ENCODE measurements at regions not wholly inside any gene's neighbourhood (a gene's known extent, or its start where the extent isn't known, plus 50 kb on each side); places are given as distances from the start of the nearest gene placed in this dataset.
A peak's percentile ranks its signal among the peaks of the same experiment; 100 is the strongest.

- Mint-ChIP-seq H3K27me3 (no peaks in the 10 kb centered on the region), H3K9me3 (no peaks in the 10 kb centered on the region), H3K4me3 (peak overlapping the region in 1 of 3 donors; percentile 2), H3K4me1 (peaks cover 45 to 63% (median 53%) of the 10 kb centered on the region in 3 donors), H3K36me3 (peaks cover 34% of the 10 kb centered on the region), H3K27ac (peak overlapping the region; percentile 82 to 83)
- DNase-seq (peak in 10 of 35 experiments; percentile 2 to 79 (median 14)), ATAC-seq (replicated peaks in 1 of 4) (peak; percentile 57 to 77 (median 71))
- peaks cover 4 to 9% of the 10 kb centered on the region in 2 donors for H3K36me3 ChIP-seq (ENCODE audit: control insufficient read depth in 2 of 2, extremely low read depth in 1 of 2, insufficient read depth in 1 of 2, low read length in 1 of 2)
- H3K27me3 ChIP-seq (replicated peaks in 1 of 2; ENCODE audit: control insufficient read depth in 2 of 2, extremely low read depth in 1 of 2, insufficient read depth in 2 of 2, low read length in 1 of 2): no peaks in the 10 kb centered on the region
- CTCF ChIA-PET: interaction anchor here (0.5 to 2.3 kb wide), 10 partner anchors 9 to 1639 kb away, joined by 3 to 21 read pairs (median 4); no protein-coding TSS in a partner anchor
- 0% methylated on average over 1 of the region's 3 CpGs for WGBS (ENCODE audit: insufficient coverage)
- no peaks in the 10 kb centered on the region for H3K9me3 ChIP-seq
- POLR2A ChIA-PET: interaction anchor here in 1 of 2 donors (0.6 kb wide), 1 partner anchor 9 kb away, joined by 3 read pairs; no protein-coding TSS in a partner anchor
- H3K4me1 ChIP-seq (ENCODE audit: control insufficient read depth in 1 of 2, extremely low read depth in 1 of 2, insufficient read depth in 2 of 2, low read length in 2 of 2): peaks cover 3 to 9% of the 10 kb centered on the region in 2 experiments
- H3K4me3 ChIP-seq (ENCODE audit: control insufficient read depth in 1 of 2, extremely low read depth in 1 of 2, low read length in 1 of 2): no peak overlapping the region
- no peak overlapping the region for H3K27ac ChIP-seq (ENCODE audit: low read length)
These were observed 379.4 kb downstream of the KLF12 start for GRCh38 chr13:73754727-73755292.

- no peaks in the 10 kb centered on the region for H3K27me3 ChIP-seq (replicated peaks in 1 of 2; ENCODE audit: control insufficient read depth in 2 of 2, extremely low read depth in 1 of 2, insufficient read depth in 2 of 2, low read length in 1 of 2)
- no peaks in the 10 kb centered on the region for H3K27me3 Mint-ChIP-seq
- peaks cover 39 to 63% (median 47%) of the 10 kb centered on the region in 3 donors for H3K4me1 Mint-ChIP-seq
- no peaks in the 10 kb centered on the region for H3K9me3 Mint-ChIP-seq
- no peaks in the 10 kb centered on the region for H3K9me3 ChIP-seq
- H3K4me3 Mint-ChIP-seq: no peak overlapping the region
- ATAC-seq (replicated peaks in 1 of 4): no peak
- peaks cover 4 to 5% of the 10 kb centered on the region in 2 donors for H3K36me3 ChIP-seq (ENCODE audit: control insufficient read depth in 2 of 2, extremely low read depth in 1 of 2, insufficient read depth in 1 of 2, low read length in 1 of 2)
- no peak overlapping the region for H3K27ac ChIP-seq (ENCODE audit: low read length)
- CTCF ChIA-PET: interaction anchor here (0.5 to 2.3 kb wide), 6 partner anchors 10 to 1640 kb away, joined by 3 to 21 read pairs (median 4); no protein-coding TSS in a partner anchor
- H3K4me1 ChIP-seq (ENCODE audit: control insufficient read depth in 1 of 2, extremely low read depth in 1 of 2, insufficient read depth in 2 of 2, low read length in 2 of 2): peaks cover 0 to 9% of the 10 kb centered on the region in 2 experiments
- H3K36me3 Mint-ChIP-seq: peaks cover 39% of the 10 kb centered on the region
- 100% methylated on average over 1 of the region's 4 CpGs for WGBS (ENCODE audit: insufficient coverage)
- POLR2A ChIA-PET: interaction anchor here in 1 of 2 donors (0.6 kb wide), 1 partner anchor 15 kb away, joined by 3 read pairs; no protein-coding TSS in a partner anchor
- H3K4me3 ChIP-seq (ENCODE audit: control insufficient read depth in 1 of 2, extremely low read depth in 1 of 2, low read length in 1 of 2): no peak overlapping the region
- H3K27ac Mint-ChIP-seq: no peak overlapping the region
- no peak for DNase-seq
These were observed 380.0 kb downstream of the KLF12 start for GRCh38 chr13:73754241-73754640.

- no peak overlapping the region for H3K27ac ChIP-seq (ENCODE audit: low read length)
- peaks cover 49% of the 10 kb centered on the region for H3K36me3 Mint-ChIP-seq
- no peak overlapping the region for H3K4me3 Mint-ChIP-seq
- DNase-seq (no peak), ATAC-seq (replicated peaks in 1 of 4) (no peak)
- H3K9me3 Mint-ChIP-seq: no peaks in the 10 kb centered on the region
- H3K4me3 ChIP-seq (ENCODE audit: control insufficient read depth in 1 of 2, extremely low read depth in 1 of 2, low read length in 1 of 2): no peak overlapping the region
- H3K27me3 ChIP-seq (replicated peaks in 1 of 2; ENCODE audit: control insufficient read depth in 2 of 2, extremely low read depth in 1 of 2, insufficient read depth in 2 of 2, low read length in 1 of 2): no peaks in the 10 kb centered on the region
- H3K27me3 Mint-ChIP-seq: no peaks in the 10 kb centered on the region
- CTCF ChIA-PET: interaction anchor here (0.6 to 1.3 kb wide), 2 partner anchors 20 to 98 kb away, joined by 3 to 12 read pairs; no protein-coding TSS in a partner anchor
- H3K27ac Mint-ChIP-seq: peak overlapping the region in 1 of 2 donors; percentile 0
- 96% methylated on average over 2 of the region's 3 CpGs for WGBS (ENCODE audit: insufficient coverage)
- POLR2A ChIA-PET: no interaction called here
- peaks cover 8 to 17% of the 10 kb centered on the region in 2 donors for H3K36me3 ChIP-seq (ENCODE audit: control insufficient read depth in 2 of 2, extremely low read depth in 1 of 2, insufficient read depth in 1 of 2, low read length in 1 of 2)
- H3K4me1 Mint-ChIP-seq: peaks cover 22 to 47% (median 30%) of the 10 kb centered on the region in 3 donors
- H3K4me1 ChIP-seq (ENCODE audit: control insufficient read depth in 1 of 2, extremely low read depth in 1 of 2, insufficient read depth in 2 of 2, low read length in 2 of 2): peaks cover 3 to 5% of the 10 kb centered on the region in 2 experiments
- no peaks in the 10 kb centered on the region for H3K9me3 ChIP-seq
These were observed 382.9 kb downstream of the KLF12 start for GRCh38 chr13:73751290-73751689.

- Histone ChIP-seq H3K27me3 (replicated peaks in 1 of 2; ENCODE audit: control insufficient read depth in 2 of 2, extremely low read depth in 1 of 2, insufficient read depth in 2 of 2, low read length in 1 of 2) (no peaks in the 10 kb centered on the region), H3K36me3 (ENCODE audit: control insufficient read depth in 2 of 2, extremely low read depth in 1 of 2, insufficient read depth in 1 of 2, low read length in 1 of 2) (peaks cover 11 to 19% of the 10 kb centered on the region in 2 donors), H3K9me3 (no peaks in the 10 kb centered on the region), H3K27ac (ENCODE audit: low read length) (no peak overlapping the region), H3K4me1 (ENCODE audit: control insufficient read depth in 1 of 2, extremely low read depth in 1 of 2, insufficient read depth in 2 of 2, low read length in 2 of 2) (peaks cover 9 to 17% of the 10 kb centered on the region in 2 experiments), H3K4me3 (ENCODE audit: control insufficient read depth in 1 of 2, extremely low read depth in 1 of 2, low read length in 1 of 2) (no peak overlapping the region)
- no CpG with 5 or more reads among the region's 1 CpG for WGBS (ENCODE audit: insufficient coverage)
- no peak for DNase-seq
- ChIA-PET CTCF (interaction anchor here (0.5 to 1.5 kb wide), 6 partner anchors 8 to 1471 kb away, joined by 3 to 5 read pairs (median 4); no protein-coding TSS in a partner anchor), POLR2A (no interaction called here)
- H3K9me3 Mint-ChIP-seq: no peaks in the 10 kb centered on the region
- H3K27ac Mint-ChIP-seq: no peak overlapping the region
- no peaks in the 10 kb centered on the region for H3K27me3 Mint-ChIP-seq
- no peak for ATAC-seq (replicated peaks in 1 of 4)
- no peak overlapping the region for H3K4me3 Mint-ChIP-seq
- H3K4me1 Mint-ChIP-seq: peaks cover 29 to 51% (median 33%) of the 10 kb centered on the region in 3 donors
- H3K36me3 Mint-ChIP-seq: peaks cover 54% of the 10 kb centered on the region
These were observed 385.8 kb downstream of the KLF12 start for GRCh38 chr13:73748404-73748803.

- H3K4me3 ChIP-seq (ENCODE audit: control insufficient read depth in 1 of 2, extremely low read depth in 1 of 2, low read length in 1 of 2): no peak overlapping the region
- CTCF ChIA-PET: interaction anchor here in 1 of 2 donors (0.7 to 1.3 kb wide), 2 partner anchors 12 to 22 kb away, joined by 3 read pairs; no protein-coding TSS in a partner anchor
These were observed 389.0 kb downstream of the KLF12 start for GRCh38 chr13:73745190-73745589.

GRCh38 chr13:73742982-73743381 lies 391.2 kb downstream of the KLF12 start:
- Mint-ChIP-seq H3K36me3 (peaks cover 14% of the 10 kb centered on the region), H3K27me3 (no peaks in the 10 kb centered on the region), H3K27ac (no peak overlapping the region), H3K4me3 (no peak overlapping the region), H3K9me3 (no peaks in the 10 kb centered on the region), H3K4me1 (peaks cover 55 to 64% (median 59%) of the 10 kb centered on the region in 3 donors)
- ChIA-PET CTCF (interaction anchor here (0.7 to 1.8 kb wide), 2 partner anchors 36 to 611 kb away, joined by 3 to 4 read pairs; no protein-coding TSS in a partner anchor), POLR2A (no interaction called here)
- no peaks in the 10 kb centered on the region for H3K27me3 ChIP-seq (replicated peaks in 1 of 2; ENCODE audit: control insufficient read depth in 2 of 2, extremely low read depth in 1 of 2, insufficient read depth in 2 of 2, low read length in 1 of 2)
- 100% methylated on average over 1 of the region's 4 CpGs for WGBS (ENCODE audit: insufficient coverage)
- H3K27ac ChIP-seq (ENCODE audit: low read length): no peak overlapping the region
- no peaks in the 10 kb centered on the region for H3K9me3 ChIP-seq
- DNase-seq: no peak
- H3K36me3 ChIP-seq (ENCODE audit: control insufficient read depth in 2 of 2, extremely low read depth in 1 of 2, insufficient read depth in 1 of 2, low read length in 1 of 2): peaks cover 4 to 10% of the 10 kb centered on the region in 2 donors
- H3K4me3 ChIP-seq (ENCODE audit: control insufficient read depth in 1 of 2, extremely low read depth in 1 of 2, low read length in 1 of 2): no peak overlapping the region
- no peak for ATAC-seq (replicated peaks in 1 of 4)
- peaks cover 12 to 27% of the 10 kb centered on the region in 2 experiments for H3K4me1 ChIP-seq (ENCODE audit: control insufficient read depth in 1 of 2, extremely low read depth in 1 of 2, insufficient read depth in 2 of 2, low read length in 2 of 2)

More at GRCh38 chr13:73745190-73745589, 389.0 kb downstream of the KLF12 start:
- Mint-ChIP-seq H3K36me3 (peaks cover 35% of the 10 kb centered on the region), H3K4me3 (no peak overlapping the region), H3K4me1 (peaks cover 54 to 69% (median 59%) of the 10 kb centered on the region in 3 donors), H3K9me3 (no peaks in the 10 kb centered on the region), H3K27me3 (no peaks in the 10 kb centered on the region), H3K27ac (no peak overlapping the region)
- Histone ChIP-seq H3K36me3 (ENCODE audit: control insufficient read depth in 2 of 2, extremely low read depth in 1 of 2, insufficient read depth in 1 of 2, low read length in 1 of 2) (peaks cover 8 to 19% of the 10 kb centered on the region in 2 donors), H3K27me3 (replicated peaks in 1 of 2; ENCODE audit: control insufficient read depth in 2 of 2, extremely low read depth in 1 of 2, insufficient read depth in 2 of 2, low read length in 1 of 2) (no peaks in the 10 kb centered on the region), H3K27ac (ENCODE audit: low read length) (no peak overlapping the region), H3K9me3 (no peaks in the 10 kb centered on the region), H3K4me1 (ENCODE audit: control insufficient read depth in 1 of 2, extremely low read depth in 1 of 2, insufficient read depth in 2 of 2, low read length in 2 of 2) (peaks cover 12 to 27% of the 10 kb centered on the region in 2 experiments)
- no CpG with 5 or more reads among the region's 2 CpGs for WGBS (ENCODE audit: insufficient coverage)
- ATAC-seq (replicated peaks in 1 of 4) (no peak), DNase-seq (no peak)
- POLR2A ChIA-PET: interaction anchor here in 1 of 2 donors (0.6 kb wide), 1 partner anchor 14 kb away, joined by 10 read pairs; no protein-coding TSS in a partner anchor

Data from T-cell (primary cell).